Psoas muscle (tissue), 7 donors: ENCODE measurements at regions not wholly inside any gene's neighbourhood (a gene's known extent, or its start where the extent isn't known, plus 50 kb on each side); places are given as distances from the start of the nearest gene placed in this dataset.

Source experiments
- ATAC-seq, 4 donors: fragments of 200-7000 bp; cut with Tn5 transposase; one replicate each; pipeline ENCODE4 v1.9.1; 2020; ENCODE audit warnings: moderate library complexity in 3 of 4, mild to moderate bottlenecking in 2 of 4
- DNase-seq, 2 donors: peaks; one replicate each; pipeline ENCODE4 v3.0.0-alpha.2; 2020
- H3K27ac ChIP-seq: fragments of 200-600 bp; one replicate; pipeline ENCODE4 v1.8.0; 2022
- H3K27me3 ChIP-seq, 3 donors: fragments of 200-600 bp in 1 of 3; one replicate each; pipeline versions ENCODE4 v1.6.1 to v1.8.0; 2013 to 2022; ENCODE audit warnings: low read length in 2 of 3, mild to moderate bottlenecking in 2 of 3, moderate library complexity in 1 of 3; ENCODE audit not compliant: insufficient read depth in 3 of 3
- H3K36me3 ChIP-seq, 2 donors: fragments of 200-600 bp in 1 of 2; one replicate each; pipeline versions ENCODE4 v1.6.1 to v1.8.0; 2013 to 2022; ENCODE audit warnings: low read depth in 1 of 2, mild to moderate bottlenecking in 1 of 2, moderate library complexity in 1 of 2; ENCODE audit not compliant: insufficient read depth in 1 of 2
- H3K4me1 ChIP-seq: fragments of 200-600 bp; one replicate; pipeline ENCODE4 v1.8.0; 2022
- H3K4me3 ChIP-seq: fragments of 200-600 bp; one replicate; pipeline ENCODE4 v1.8.0; 2022; ENCODE audit warnings: mild to moderate bottlenecking
- H3K9me3 ChIP-seq: fragments of 200-600 bp; one replicate; pipeline ENCODE4 v1.8.0; 2022
- WGBS, 3 donors: extraction: QIAGEN DNeasy Blood & Tissue Kit; methylation state at CpG; one replicate each; pipeline versions ENCODE4 v1.1.6 to v1.1.7; 2013; 5-methylcytosine and 5-hydroxymethylcytosine counted together
- intact Hi-C, 2 donors: fragments of 100-400 bp; cut with DNase I; formaldehyde crosslinking; loops; one replicate each; pipeline versions ENCODE4 v1.11.0 to v1.14.2; 2022
- TF ChIP-seq, protein P1 (sequence below): fragments of 200-600 bp; IDR thresholded peaks from one replicate; pipeline ENCODE4 v1.8.0; 2022; ENCODE audit warnings: antibody characterized with exemption
- donor health status: healthy with polysubstance abuse.
- donor health status: DM: no; HTN: no; CAD: no; lungs with moderate emphysema.
- donor health status: Bipolar disorder and iron deficiency.
- donor health status: healthy.
- donor health status: DM: yes; HTN: yes; CAD: no.
- donor health status: DM: no; HTN: no; CAD: no.
- donor health status: DM: yes; HTN: yes; CAD: no.

DNA sequence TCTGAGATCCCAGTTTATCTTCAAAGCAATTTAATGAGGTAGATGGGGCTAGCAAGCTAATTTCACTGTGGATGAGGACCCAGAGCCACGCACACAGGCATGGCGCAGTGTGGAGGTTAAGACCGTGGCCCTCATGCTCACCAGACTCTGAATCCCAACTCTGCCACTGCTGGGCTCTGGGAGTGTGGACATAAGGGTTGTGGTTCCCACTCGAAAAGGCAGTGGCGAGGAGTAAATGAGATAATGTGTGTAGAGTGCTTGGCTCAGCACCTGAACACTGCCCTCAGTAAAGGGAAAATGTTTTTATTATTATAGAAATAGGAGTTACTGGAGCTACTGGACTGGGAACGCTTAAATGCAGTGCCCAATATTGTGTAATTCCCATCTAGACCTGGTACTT is 243.5 kb upstream of the TPM1 start:
- TF ChIP-seq, protein P1, sequence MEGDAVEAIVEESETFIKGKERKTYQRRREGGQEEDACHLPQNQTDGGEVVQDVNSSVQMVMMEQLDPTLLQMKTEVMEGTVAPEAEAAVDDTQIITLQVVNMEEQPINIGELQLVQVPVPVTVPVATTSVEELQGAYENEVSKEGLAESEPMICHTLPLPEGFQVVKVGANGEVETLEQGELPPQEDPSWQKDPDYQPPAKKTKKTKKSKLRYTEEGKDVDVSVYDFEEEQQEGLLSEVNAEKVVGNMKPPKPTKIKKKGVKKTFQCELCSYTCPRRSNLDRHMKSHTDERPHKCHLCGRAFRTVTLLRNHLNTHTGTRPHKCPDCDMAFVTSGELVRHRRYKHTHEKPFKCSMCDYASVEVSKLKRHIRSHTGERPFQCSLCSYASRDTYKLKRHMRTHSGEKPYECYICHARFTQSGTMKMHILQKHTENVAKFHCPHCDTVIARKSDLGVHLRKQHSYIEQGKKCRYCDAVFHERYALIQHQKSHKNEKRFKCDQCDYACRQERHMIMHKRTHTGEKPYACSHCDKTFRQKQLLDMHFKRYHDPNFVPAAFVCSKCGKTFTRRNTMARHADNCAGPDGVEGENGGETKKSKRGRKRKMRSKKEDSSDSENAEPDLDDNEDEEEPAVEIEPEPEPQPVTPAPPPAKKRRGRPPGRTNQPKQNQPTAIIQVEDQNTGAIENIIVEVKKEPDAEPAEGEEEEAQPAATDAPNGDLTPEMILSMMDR: no peak
- Histone ChIP-seq H3K27me3 (no peaks in the 10 kb centered on the region), H3K27ac (no peak overlapping the region), H3K4me3 (no peak overlapping the region), H3K4me1 (peaks cover 7% of the 10 kb centered on the region), H3K36me3 (peaks cover 0 to 48% of the 10 kb centered on the region in 2 donors), H3K9me3 (no peaks in the 10 kb centered on the region)
- DNase-seq (no peak), ATAC-seq (no peak)
- intact Hi-C loops: no loop called here
- WGBS, 3 donors: 96% methylated on average over 6 of the region's 6 CpGs

DNA sequence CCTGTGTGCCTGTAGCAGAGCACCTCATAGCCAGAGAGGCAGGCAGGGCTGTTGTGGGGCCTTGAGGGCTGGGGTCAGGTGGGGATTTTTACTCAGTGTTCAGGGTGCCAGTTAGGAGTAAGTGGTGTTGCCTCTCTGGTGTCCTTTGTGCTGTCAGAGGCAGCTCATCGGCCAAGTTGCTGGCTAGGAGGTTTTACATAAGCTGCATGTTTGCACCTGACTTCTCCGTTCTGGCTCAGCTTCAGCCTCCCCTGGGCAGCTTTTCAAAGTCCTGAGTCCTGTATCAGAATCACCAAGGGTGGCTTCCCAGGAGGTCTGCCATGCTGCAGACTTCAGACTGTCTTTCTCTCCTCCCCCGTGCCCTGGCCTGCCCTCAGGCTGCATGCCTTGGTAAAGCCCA is 242.6 kb upstream of the TPM1 start:
- no peak for DNase-seq
- Histone ChIP-seq H3K27me3 (no peaks in the 10 kb centered on the region), H3K36me3 (peaks cover 0 to 53% of the 10 kb centered on the region in 2 donors), H3K4me1 (peaks cover 7% of the 10 kb centered on the region), H3K9me3 (no peaks in the 10 kb centered on the region), H3K4me3 (no peak overlapping the region), H3K27ac (no peak overlapping the region)
- TF ChIP-seq, protein P1: no peak
- ATAC-seq: peak; percentile 44 to 82 (median 72)
- intact Hi-C loops: no loop called here
- 34 to 57% (median 47%) methylated on average over 3 of the region's 3 CpGs for WGBS, 3 donors

- 86 to 97% (median 97%) methylated on average over 2 of the region's 2 CpGs for WGBS, 3 donors
- no peaks in the 10 kb centered on the region for H3K9me3 ChIP-seq
- no peak overlapping the region for H3K4me3 ChIP-seq
- no peak overlapping the region for H3K27ac ChIP-seq
- TF ChIP-seq, protein P1: no peak
- ATAC-seq (no peak), DNase-seq (no peak)
- intact Hi-C loops: no loop called here
- H3K36me3 ChIP-seq: peaks cover 0 to 62% of the 10 kb centered on the region in 2 donors
- H3K4me1 ChIP-seq: peaks cover 7% of the 10 kb centered on the region
- no peaks in the 10 kb centered on the region for H3K27me3 ChIP-seq
These were observed 239.9 kb upstream of the TPM1 start for GRCh38 chr15:62802612-62803011.

DNA sequence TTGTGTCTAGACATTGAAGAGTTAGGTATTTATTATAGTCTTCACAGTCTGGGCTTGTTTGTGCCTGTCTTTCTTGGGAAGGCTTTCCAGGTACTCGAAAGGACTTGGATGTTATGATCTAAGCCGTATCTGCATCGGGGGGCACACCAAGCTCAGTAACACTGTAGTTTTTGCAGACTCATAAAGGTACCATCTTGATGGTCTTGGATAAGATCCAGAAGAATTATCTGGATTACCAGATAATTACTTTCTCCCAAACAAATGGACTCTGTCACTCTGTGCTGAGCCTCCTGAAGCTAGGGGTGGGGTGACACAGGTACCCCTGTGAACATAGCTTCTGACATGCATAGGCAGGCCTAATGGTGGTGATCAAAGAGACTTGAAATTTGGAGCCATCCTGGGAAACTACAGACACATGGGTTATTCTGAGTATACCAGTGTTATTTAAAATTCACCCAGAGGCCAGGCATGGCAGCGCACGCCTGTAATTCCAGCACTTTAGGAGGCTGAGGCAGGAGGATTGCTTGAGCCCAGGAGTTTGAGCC is 238.6 kb upstream of the TPM1 start:
- Histone ChIP-seq H3K36me3 (peaks cover 0 to 67% of the 10 kb centered on the region in 2 donors), H3K4me3 (no peak overlapping the region), H3K9me3 (no peaks in the 10 kb centered on the region), H3K4me1 (peaks cover 7% of the 10 kb centered on the region), H3K27me3 (no peaks in the 10 kb centered on the region), H3K27ac (no peak overlapping the region)
- ATAC-seq: no peak
- intact Hi-C loops: no loop called here
- TF ChIP-seq, protein P1: no peak
- WGBS, 3 donors: 98 to 99% (median 98%) methylated on average over 5 of the region's 5 CpGs
- DNase-seq: no peak

GRCh38 chr15:62805502-62805901 is 237.0 kb upstream of the TPM1 start:
- Histone ChIP-seq H3K36me3 (peaks cover 0 to 74% of the 10 kb centered on the region in 2 donors), H3K27ac (no peak overlapping the region), H3K9me3 (no peaks in the 10 kb centered on the region), H3K27me3 (no peaks in the 10 kb centered on the region), H3K4me1 (no peaks in the 10 kb centered on the region), H3K4me3 (no peak overlapping the region)
- ATAC-seq (no peak), DNase-seq (no peak)
- intact Hi-C loops: no loop called here
- 87 to 90% (median 88%) methylated on average over 9 of the region's 9 CpGs for WGBS, 3 donors
- TF ChIP-seq, protein P1: no peak
